ENCODE measurements at regions not wholly inside any gene's neighbourhood (a gene's known extent, or its start where the extent isn't known, plus 50 kb on each side); places are given as distances from the start of the nearest gene placed in this dataset.

DNA sequence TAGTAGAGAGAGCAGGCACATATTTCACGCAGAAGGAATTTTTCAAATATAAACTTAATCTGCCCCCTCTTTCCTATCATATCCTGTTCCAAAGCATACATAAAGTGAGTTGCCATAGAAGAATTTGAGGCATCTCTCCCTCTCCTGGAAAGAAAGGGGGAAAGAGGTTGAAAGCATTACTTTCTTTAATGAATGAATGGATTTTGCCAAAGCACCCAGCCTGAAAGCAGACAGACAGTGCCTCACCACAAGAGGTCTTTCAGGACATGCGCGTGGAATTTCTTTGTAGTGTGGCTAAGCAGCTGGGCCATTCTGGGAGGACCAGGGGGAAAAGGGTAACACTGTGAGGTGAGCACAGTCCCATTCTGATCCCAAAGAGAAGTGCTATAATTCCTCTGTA lies 651.4 kb downstream of the IQCM start:
- Histone ChIP-seq H3K36me3 (no peaks in the 10 kb centered on the region), H3K9me3 (no peaks in the 10 kb centered on the region), H3K27ac (no peak overlapping the region), H3K27me3 (peaks cover 0 to 5% (median 2%) of the 10 kb centered on the region in 4 donors), H3K4me3 (no peak overlapping the region), H3K4me1 (no peaks in the 10 kb centered on the region)
- TF ChIP-seq, protein P1, sequence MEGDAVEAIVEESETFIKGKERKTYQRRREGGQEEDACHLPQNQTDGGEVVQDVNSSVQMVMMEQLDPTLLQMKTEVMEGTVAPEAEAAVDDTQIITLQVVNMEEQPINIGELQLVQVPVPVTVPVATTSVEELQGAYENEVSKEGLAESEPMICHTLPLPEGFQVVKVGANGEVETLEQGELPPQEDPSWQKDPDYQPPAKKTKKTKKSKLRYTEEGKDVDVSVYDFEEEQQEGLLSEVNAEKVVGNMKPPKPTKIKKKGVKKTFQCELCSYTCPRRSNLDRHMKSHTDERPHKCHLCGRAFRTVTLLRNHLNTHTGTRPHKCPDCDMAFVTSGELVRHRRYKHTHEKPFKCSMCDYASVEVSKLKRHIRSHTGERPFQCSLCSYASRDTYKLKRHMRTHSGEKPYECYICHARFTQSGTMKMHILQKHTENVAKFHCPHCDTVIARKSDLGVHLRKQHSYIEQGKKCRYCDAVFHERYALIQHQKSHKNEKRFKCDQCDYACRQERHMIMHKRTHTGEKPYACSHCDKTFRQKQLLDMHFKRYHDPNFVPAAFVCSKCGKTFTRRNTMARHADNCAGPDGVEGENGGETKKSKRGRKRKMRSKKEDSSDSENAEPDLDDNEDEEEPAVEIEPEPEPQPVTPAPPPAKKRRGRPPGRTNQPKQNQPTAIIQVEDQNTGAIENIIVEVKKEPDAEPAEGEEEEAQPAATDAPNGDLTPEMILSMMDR (IDR thresholded peaks at IDR 0.05), result no peak
- FAIRE-seq, result no peak
- no peak for ATAC-seq
- DNase-seq, result no peak
- intact Hi-C loops (cut with DNase I), result no loop called here
- 56 to 62% methylated on average over 3 of the region's 3 CpGs for whole genome bisulfite sequencing, 2 donors

GRCh38 chr4:149161247-149161646 lies 654.4 kb downstream of the IQCM start:
- no peaks in the 10 kb centered on the region for H3K9me3 ChIP-seq
- H3K4me1 ChIP-seq, result no peaks in the 10 kb centered on the region
- TF ChIP-seq, protein P1 (IDR thresholded peaks at IDR 0.05), result no peak
- FAIRE-seq (no peak), DNase-seq (no peak), ATAC-seq (no peak)
- intact Hi-C loops (cut with DNase I), result no loop called here
- no peak overlapping the region for H3K27ac ChIP-seq
- H3K27me3 ChIP-seq, result no peaks in the 10 kb centered on the region
- H3K4me3 ChIP-seq, result no peak overlapping the region
- H3K36me3 ChIP-seq, result no peaks in the 10 kb centered on the region

DNA sequence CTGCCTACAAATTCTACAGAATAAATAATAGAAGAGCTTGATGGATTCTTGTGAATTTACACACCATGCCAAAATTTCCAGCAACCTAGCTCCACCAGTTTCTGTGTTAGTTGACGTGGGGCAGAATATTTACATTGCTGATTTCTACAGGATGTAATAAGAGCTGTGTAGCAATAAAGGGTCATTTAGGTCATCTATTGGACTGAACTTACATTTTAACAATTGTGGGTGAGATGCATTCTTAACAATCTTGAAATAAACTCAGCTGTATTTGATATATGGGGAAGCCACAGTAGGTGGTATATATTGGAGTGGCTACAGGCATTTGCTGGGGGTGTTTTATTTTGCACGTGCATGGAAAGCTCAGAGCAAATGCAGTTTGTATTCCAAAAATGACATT lies 655.3 kb downstream of the IQCM start:
- Histone ChIP-seq H3K9me3 (no peaks in the 10 kb centered on the region), H3K27ac (no peak overlapping the region), H3K4me3 (no peak overlapping the region), H3K36me3 (no peaks in the 10 kb centered on the region), H3K27me3 (no peaks in the 10 kb centered on the region), H3K4me1 (no peaks in the 10 kb centered on the region)
- DNase-seq (no peak), FAIRE-seq (no peak), ATAC-seq (no peak)
- intact Hi-C loops (cut with DNase I), result no loop called here
- 64 to 68% methylated on average over 2 of the region's 2 CpGs for WGBS, 2 donors
- TF ChIP-seq, protein P1 (IDR thresholded peaks at IDR 0.05), result no peak

DNA sequence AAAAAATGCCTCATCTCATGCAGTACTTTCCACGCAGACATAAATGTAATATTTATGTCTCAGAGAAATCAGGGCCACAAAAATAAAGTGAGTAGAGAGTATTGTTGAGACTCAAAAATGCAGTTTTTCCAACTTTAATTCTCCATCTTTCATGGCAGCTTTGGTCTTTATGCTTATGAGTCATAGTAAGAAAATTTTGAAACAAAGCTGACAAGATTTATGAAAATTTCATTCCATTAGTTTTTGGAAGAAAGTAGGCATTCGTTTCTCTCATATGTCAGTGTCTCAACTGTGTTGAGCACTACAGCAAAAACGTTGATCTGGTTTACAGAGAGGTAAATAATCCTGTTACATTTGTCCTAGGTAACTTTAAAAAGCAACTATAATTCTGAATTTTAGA lies 656.8 kb downstream of the IQCM start:
- TF ChIP-seq, protein P1 (IDR thresholded peaks at IDR 0.05), result no peak
- intact Hi-C loops (cut with DNase I), result no loop called here
- no peak for DNase-seq
- WGBS, 2 donors, result 40 to 44% methylated on average over 3 of the region's 3 CpGs
- Histone ChIP-seq H3K27ac (no peak overlapping the region), H3K4me3 (no peak overlapping the region), H3K27me3 (no peaks in the 10 kb centered on the region), H3K4me1 (no peaks in the 10 kb centered on the region), H3K9me3 (no peaks in the 10 kb centered on the region), H3K36me3 (no peaks in the 10 kb centered on the region)
- no peak for FAIRE-seq
- no peak for ATAC-seq

DNA sequence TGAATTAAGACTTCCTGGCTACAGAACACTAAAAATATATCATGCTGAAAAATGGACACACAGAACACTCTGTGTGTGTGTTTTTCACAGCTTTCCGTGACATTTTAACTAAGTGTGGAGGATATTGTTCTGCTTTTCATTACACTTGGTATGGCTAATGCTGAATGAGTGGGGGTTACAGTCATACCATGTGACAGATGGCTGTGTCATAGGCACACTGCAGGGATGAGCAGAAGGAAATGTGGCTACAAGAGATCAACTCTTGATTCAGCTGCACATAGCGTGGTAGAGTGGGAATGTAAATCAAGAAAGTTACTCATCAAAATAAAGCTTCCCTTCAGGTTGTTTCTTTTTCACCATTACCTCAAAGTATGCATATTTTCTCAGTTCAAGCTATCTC lies 669.8 kb downstream of the IQCM start:
- Histone ChIP-seq H3K4me1 (no peaks in the 10 kb centered on the region), H3K4me3 (no peak overlapping the region), H3K27ac (no peak overlapping the region), H3K9me3 (no peaks in the 10 kb centered on the region), H3K27me3 (no peaks in the 10 kb centered on the region), H3K36me3 (no peaks in the 10 kb centered on the region)
- DNase-seq, result no peak
- no peak for FAIRE-seq
- TF ChIP-seq, protein P1 (IDR thresholded peaks at IDR 0.05), result no peak
- intact Hi-C loops (cut with DNase I), result no loop called here
- no peak for ATAC-seq
- 57 to 63% methylated on average over 2 of the region's 2 CpGs for WGBS, 2 donors
